ENCODE measurements at regions not wholly inside any gene's neighbourhood (a gene's known extent, or its start where the extent isn't known, plus 50 kb on each side); places are given as distances from the start of the nearest gene placed in this dataset.

GRCh38 chr10:78899996-78900714 is 168.6 kb upstream of the ZMIZ1 start:
- TF ChIP-seq CTCF (IDR thresholded peaks at IDR 0.05; ENCODE audit: insufficient read depth, low read depth, low read length, missing control alignments), result no peak
- DNase-seq (ENCODE audit: low read depth), result no peak
- H3K4me3 ChIP-seq (ENCODE audit: low read depth, low read length), result no peak overlapping the region

GRCh38 chr10:78900715-78901430 is 167.9 kb upstream of the ZMIZ1 start:
- DNase-seq (ENCODE audit: low read depth), result no peak
- no peak for TF ChIP-seq CTCF (IDR thresholded peaks at IDR 0.05; ENCODE audit: insufficient read depth, low read depth, low read length, missing control alignments)

GRCh38 chr10:78901694-78902093 is 167.1 kb upstream of the ZMIZ1 start:
- DNase-seq (ENCODE audit: low read depth), result no peak
- no peak for TF ChIP-seq CTCF (IDR thresholded peaks at IDR 0.05; ENCODE audit: insufficient read depth, low read depth, low read length, missing control alignments)
- no peak overlapping the region for H3K4me3 ChIP-seq (ENCODE audit: low read depth, low read length)

More at GRCh38 chr10:78900715-78901430, 167.9 kb upstream of the ZMIZ1 start:
- no peak overlapping the region for H3K4me3 ChIP-seq (ENCODE audit: low read depth, low read length)

GRCh38 chr10:78902815-78903214 is 166.0 kb upstream of the ZMIZ1 start:
- no peak overlapping the region for H3K4me3 ChIP-seq (ENCODE audit: low read depth, low read length)
- no peak for DNase-seq (ENCODE audit: low read depth)
- TF ChIP-seq CTCF (IDR thresholded peaks at IDR 0.05; ENCODE audit: insufficient read depth, low read depth, low read length, missing control alignments), result no peak

- no peak for DNase-seq (ENCODE audit: low read depth)
- TF ChIP-seq CTCF (IDR thresholded peaks at IDR 0.05; ENCODE audit: insufficient read depth, low read depth, low read length, missing control alignments), result no peak
- H3K4me3 ChIP-seq (ENCODE audit: low read depth, low read length), result no peak overlapping the region
Measured at GRCh38 chr10:78903341-78903940, 165.3 kb upstream of the ZMIZ1 start.

- TF ChIP-seq CTCF (IDR thresholded peaks at IDR 0.05; ENCODE audit: insufficient read depth, low read depth, low read length, missing control alignments), result no peak
- DNase-seq (ENCODE audit: low read depth), result no peak
- H3K4me3 ChIP-seq (ENCODE audit: low read depth, low read length), result no peak overlapping the region
Measured at GRCh38 chr10:78904196-78904595, 164.6 kb upstream of the ZMIZ1 start.

Data from GM12865 (cell line).